ENCODE measurements at regions not wholly inside any gene's neighbourhood (a gene's known extent, or its start where the extent isn't known, plus 50 kb on each side); places are given as distances from the start of the nearest gene placed in this dataset.

- TF ChIP-seq EGR1 (IDR thresholded peaks at IDR 0.05) (no peak), CREB1 (IDR thresholded peaks at IDR 0.05; ENCODE audit: low read depth) (no peak), USF1 (IDR thresholded peaks at IDR 0.05) (no peak), YY1 (IDR thresholded peaks at IDR 0.05; ENCODE audit: low read depth) (no peak), NFIC (IDR thresholded peaks at IDR 0.05) (no peak), MAX (IDR thresholded peaks at IDR 0.05) (no peak), TCF12 (IDR thresholded peaks at IDR 0.05; ENCODE audit: low read depth) (no peak), ZBTB7A (IDR thresholded peaks at IDR 0.05; ENCODE audit: low read depth) (no peak)
These were observed 321.1 kb downstream of the SATB2 start for GRCh38 chr2:199136681-199137080.

GRCh38 chr2:199136242-199136641, 321.5 kb downstream of the SATB2 start:
- TF ChIP-seq TCF12 (IDR thresholded peaks at IDR 0.05; ENCODE audit: low read depth): no peak
- no peak for TF ChIP-seq TAF1 (IDR thresholded peaks at IDR 0.05; ENCODE audit: low read depth)
- no peak for TF ChIP-seq EGR1 (IDR thresholded peaks at IDR 0.05)
- no peak for TF ChIP-seq MAX (IDR thresholded peaks at IDR 0.05)
- TF ChIP-seq FOXM1 (IDR thresholded peaks at IDR 0.05; ENCODE audit: borderline replicate concordance, low read depth): no peak
- no peak for TF ChIP-seq REST (IDR thresholded peaks at IDR 0.05; ENCODE audit: low read depth)
- no peak for TF ChIP-seq EP300 (IDR thresholded peaks at IDR 0.05; ENCODE audit: borderline replicate concordance)
- TF ChIP-seq YY1 (IDR thresholded peaks at IDR 0.05; ENCODE audit: low read depth): no peak
- no peak for TF ChIP-seq USF1 (IDR thresholded peaks at IDR 0.05)
- TF ChIP-seq CREB1 (IDR thresholded peaks at IDR 0.05; ENCODE audit: low read depth): no peak
- TF ChIP-seq CEBPB (IDR thresholded peaks at IDR 0.05): no peak
- TF ChIP-seq NFIC (IDR thresholded peaks at IDR 0.05): no peak
- no peak for TF ChIP-seq ZBTB7A (IDR thresholded peaks at IDR 0.05; ENCODE audit: low read depth)
- TF ChIP-seq RAD21 (IDR thresholded peaks at IDR 0.05; ENCODE audit: low read depth): no peak
- no peak for TF ChIP-seq TEAD4 (IDR thresholded peaks at IDR 0.05)

GRCh38 chr2:199131876-199132275, 325.9 kb downstream of the SATB2 start:
- TF ChIP-seq REST (IDR thresholded peaks at IDR 0.05; ENCODE audit: low read depth): no peak
- no peak for TF ChIP-seq USF1 (IDR thresholded peaks at IDR 0.05)
- no peak for TF ChIP-seq TCF12 (IDR thresholded peaks at IDR 0.05; ENCODE audit: low read depth)
- TF ChIP-seq MAX (IDR thresholded peaks at IDR 0.05): no peak
- no peak for TF ChIP-seq FOXM1 (IDR thresholded peaks at IDR 0.05; ENCODE audit: borderline replicate concordance, low read depth)
- TF ChIP-seq EGR1 (IDR thresholded peaks at IDR 0.05): no peak
- no peak for TF ChIP-seq EP300 (IDR thresholded peaks at IDR 0.05; ENCODE audit: borderline replicate concordance)
- TF ChIP-seq ZBTB7A (IDR thresholded peaks at IDR 0.05; ENCODE audit: low read depth): no peak

- no peak for TF ChIP-seq EGR1 (IDR thresholded peaks at IDR 0.05)
- no peak for TF ChIP-seq CREB1 (IDR thresholded peaks at IDR 0.05; ENCODE audit: low read depth)
- TF ChIP-seq FOXM1 (IDR thresholded peaks at IDR 0.05; ENCODE audit: borderline replicate concordance, low read depth): no peak
These were observed 326.5 kb downstream of the SATB2 start for GRCh38 chr2:199131136-199131655.

- TF ChIP-seq USF1 (IDR thresholded peaks at IDR 0.05) (no peak), REST (IDR thresholded peaks at IDR 0.05; ENCODE audit: low read depth) (no peak), CREB1 (IDR thresholded peaks at IDR 0.05; ENCODE audit: low read depth) (no peak), TAF1 (IDR thresholded peaks at IDR 0.05; ENCODE audit: low read depth) (no peak), TEAD4 (IDR thresholded peaks at IDR 0.05) (no peak), ZBTB7A (IDR thresholded peaks at IDR 0.05; ENCODE audit: low read depth) (no peak), YY1 (IDR thresholded peaks at IDR 0.05; ENCODE audit: low read depth) (no peak), FOXM1 (IDR thresholded peaks at IDR 0.05; ENCODE audit: borderline replicate concordance, low read depth) (no peak), RAD21 (IDR thresholded peaks at IDR 0.05; ENCODE audit: low read depth) (no peak), NFIC (IDR thresholded peaks at IDR 0.05) (no peak), MAX (IDR thresholded peaks at IDR 0.05) (no peak), CEBPB (IDR thresholded peaks at IDR 0.05) (no peak), TCF12 (IDR thresholded peaks at IDR 0.05; ENCODE audit: low read depth) (no peak), EGR1 (IDR thresholded peaks at IDR 0.05) (no peak), EP300 (IDR thresholded peaks at IDR 0.05; ENCODE audit: borderline replicate concordance) (no peak)
These were observed 327.2 kb downstream of the SATB2 start for GRCh38 chr2:199130501-199130900.

All from Ishikawa (cell line).